Fibroblast of mammary gland (primary cell): ENCODE measurements at regions not wholly inside any gene's neighbourhood (a gene's known extent, or its start where the extent isn't known, plus 50 kb on each side); places are given as distances from the start of the nearest gene placed in this dataset.

Experiments used
- DNase-seq: peaks from one replicate; pipeline ENCODE4 v3.0.0-alpha.2; 2010; ENCODE audit warnings: low read depth
- H3K4me3 ChIP-seq: 2 replicates; pipeline ENCODE4 v1.5.1; 2011; ENCODE audit warnings: low read depth, mild to moderate bottlenecking, low read length, moderate library complexity; ENCODE audit not compliant: control insufficient read depth
- CTCF ChIP-seq: conservative IDR thresholded peaks from 2 replicates; pipeline ENCODE4 v1.5.1; 2011; ENCODE audit warnings: low read depth, low read length, inconsistent platforms; ENCODE audit not compliant: control insufficient read depth, insufficient read depth

GRCh38 chr6:133753756-133754155 is 135.2 kb upstream of the TCF21 start:
- H3K4me3 ChIP-seq = no peak overlapping the region
- no peak for TF ChIP-seq CTCF
- no peak for DNase-seq

- TF ChIP-seq CTCF = no peak
- no peak for DNase-seq
- no peak overlapping the region for H3K4me3 ChIP-seq
These were observed 134.6 kb upstream of the TCF21 start for GRCh38 chr6:133754298-133754697.

GRCh38 chr6:133756078-133756695 is 132.7 kb upstream of the TCF21 start:
- DNase-seq = peak; percentile 85
- H3K4me3 ChIP-seq = no peak overlapping the region
- TF ChIP-seq CTCF = no peak

- no peak overlapping the region for H3K4me3 ChIP-seq
- peak; percentile 62 for DNase-seq
- no peak for TF ChIP-seq CTCF
These were observed 131.6 kb upstream of the TCF21 start for GRCh38 chr6:133757335-133757734.

GRCh38 chr6:133758815-133759335 is 130.0 kb upstream of the TCF21 start:
- no peak for DNase-seq
- no peak overlapping the region for H3K4me3 ChIP-seq
- no peak for TF ChIP-seq CTCF

GRCh38 chr6:133759524-133759923 is 129.4 kb upstream of the TCF21 start:
- H3K4me3 ChIP-seq = no peak overlapping the region
- no peak for DNase-seq
- no peak for TF ChIP-seq CTCF
